ENCODE measurements at regions not wholly inside any gene's neighbourhood (a gene's known extent, or its start where the extent isn't known, plus 50 kb on each side); places are given as distances from the start of the nearest gene placed in this dataset.

DNA sequence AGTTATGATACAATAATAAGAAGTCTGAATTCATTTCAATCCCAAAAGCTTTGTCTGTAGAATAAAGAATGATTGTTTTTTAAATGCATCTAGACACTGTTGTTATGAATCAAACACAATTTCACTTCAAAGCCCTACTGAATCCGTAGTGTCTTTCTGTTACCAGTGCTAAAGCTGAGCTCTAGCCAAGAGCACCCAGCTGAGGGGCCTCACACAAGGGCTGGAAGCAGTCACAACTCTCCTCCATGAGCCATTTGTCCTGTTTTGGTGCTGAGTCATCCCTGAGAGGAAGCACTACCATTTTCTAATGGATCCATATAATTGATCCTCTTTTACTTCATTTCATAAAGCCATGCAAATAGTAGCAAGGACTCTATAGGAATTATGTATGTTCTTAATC, 158.2 kb upstream of the ANKRD28 start:
- Histone ChIP-seq H3K9me1 (replicated peaks; ENCODE audit: control insufficient read depth, extremely low read depth, insufficient read depth, low read length) (no peaks in the 10 kb centered on the region), H3K36me3 (ENCODE audit: control insufficient read depth in 2 of 2, extremely low read depth in 1 of 2, insufficient read depth in 2 of 2, low read length in 2 of 2) (no peaks in the 10 kb centered on the region), H3K9me3 (replicated peaks; ENCODE audit: control insufficient read depth, insufficient read depth, low read length) (no peaks in the 10 kb centered on the region), H3K79me2 (ENCODE audit: control insufficient read depth, insufficient read depth, low read length) (no peaks in the 10 kb centered on the region), H3K9ac (replicated peaks; ENCODE audit: extremely low read depth, insufficient read depth, low read length) (no peak overlapping the region), H4K20me1 (replicated peaks; ENCODE audit: control insufficient read depth, extremely low read depth, insufficient read depth, low read length) (no peaks in the 10 kb centered on the region), H3K27ac (ENCODE audit: insufficient read depth, low read depth, low read length) (no peak overlapping the region), H3K27me3 (ENCODE audit: control insufficient read depth in 2 of 2, insufficient read depth in 2 of 2, low read length in 2 of 2) (no peaks in the 10 kb centered on the region), H3K4me3 (replicated peaks in 1 of 3; ENCODE audit: insufficient read depth in 1 of 3, low read depth in 1 of 3, low read length in 3 of 3) (no peak overlapping the region), H3K4me1 (ENCODE audit: control insufficient read depth, extremely low read depth, insufficient read depth, low read length) (no peaks in the 10 kb centered on the region), H2AFZ (ENCODE audit: low read depth, low read length) (no peak overlapping the region), H3K4me2 (ENCODE audit: insufficient read depth, low read length) (no peak overlapping the region)
- CTCF ChIA-PET: interaction anchor here (1.1 kb wide), 1 partner anchor 9 kb away, joined by 3 read pairs; no protein-coding TSS in a partner anchor
- intact Hi-C loops (cut with micrococcal nuclease): no loop called here
- FAIRE-seq (no peak), DNase-seq (ENCODE audit: low read depth, low spot score) (no peak)
- dilution Hi-C loops (cut with MboI; ENCODE audit: extremely low pct_ligation_motif_present, low sequenced_read_pairs): no loop called here
- no TSS peak for BruUV-seq (replicated peaks)
- TF ChIP-seq, protein P1, sequence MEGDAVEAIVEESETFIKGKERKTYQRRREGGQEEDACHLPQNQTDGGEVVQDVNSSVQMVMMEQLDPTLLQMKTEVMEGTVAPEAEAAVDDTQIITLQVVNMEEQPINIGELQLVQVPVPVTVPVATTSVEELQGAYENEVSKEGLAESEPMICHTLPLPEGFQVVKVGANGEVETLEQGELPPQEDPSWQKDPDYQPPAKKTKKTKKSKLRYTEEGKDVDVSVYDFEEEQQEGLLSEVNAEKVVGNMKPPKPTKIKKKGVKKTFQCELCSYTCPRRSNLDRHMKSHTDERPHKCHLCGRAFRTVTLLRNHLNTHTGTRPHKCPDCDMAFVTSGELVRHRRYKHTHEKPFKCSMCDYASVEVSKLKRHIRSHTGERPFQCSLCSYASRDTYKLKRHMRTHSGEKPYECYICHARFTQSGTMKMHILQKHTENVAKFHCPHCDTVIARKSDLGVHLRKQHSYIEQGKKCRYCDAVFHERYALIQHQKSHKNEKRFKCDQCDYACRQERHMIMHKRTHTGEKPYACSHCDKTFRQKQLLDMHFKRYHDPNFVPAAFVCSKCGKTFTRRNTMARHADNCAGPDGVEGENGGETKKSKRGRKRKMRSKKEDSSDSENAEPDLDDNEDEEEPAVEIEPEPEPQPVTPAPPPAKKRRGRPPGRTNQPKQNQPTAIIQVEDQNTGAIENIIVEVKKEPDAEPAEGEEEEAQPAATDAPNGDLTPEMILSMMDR (IDR thresholded peaks at IDR 0.05; ENCODE audit: extremely low read depth in 1 of 2, insufficient read depth in 1 of 2, low read depth in 1 of 2, low read length in 2 of 2): no peak
- TF ChIP-seq MAX (IDR thresholded peaks at IDR 0.05; ENCODE audit: insufficient read depth, insufficient read length) (no peak), FOS (IDR thresholded peaks at IDR 0.05; ENCODE audit: borderline replicate concordance, insufficient read depth, low read length) (no peak), EZH2 (IDR thresholded peaks at IDR 0.05; ENCODE audit: borderline replicate concordance, low read depth, low read length, severe bottlenecking) (no peak), POLR2AphosphoS5 (IDR thresholded peaks at IDR 0.05; ENCODE audit: insufficient read depth, low read depth, low read length) (no peak), MYC (IDR thresholded peaks at IDR 0.05; ENCODE audit: low read depth, low read length) (no peak), POLR2A (IDR thresholded peaks at IDR 0.05; ENCODE audit: low read depth, low read length) (no peak), JUN (IDR thresholded peaks at IDR 0.05; ENCODE audit: borderline replicate concordance, insufficient read depth, insufficient read length, low read depth) (no peak), GATA2 (IDR thresholded peaks at IDR 0.05; ENCODE audit: insufficient read depth, insufficient read length, low read depth, low read length) (no peak)
- POLR2A ChIA-PET: no interaction called here

Data from endothelial cell of umbilical vein (primary cell).